BJ (cell line): ENCODE measurements at regions not wholly inside any gene's neighbourhood (a gene's known extent, or its start where the extent isn't known, plus 50 kb on each side); places are given as distances from the start of the nearest gene placed in this dataset.

Experiments used
- CTCF ChIA-PET: fragments of 350-600 bp; formaldehyde crosslinking; extraction: SDS; loops from one replicate; lab custom pipeline; 2021; ENCODE audit warnings: antibody characterized with exemption, inconsistent platforms; lab: Yijun Ruan, JAX
- POLR2A ChIA-PET: fragments of 300-600 bp; sonication (Branson Sonifier 250); formaldehyde crosslinking; extraction: SDS; loops from one replicate; lab custom pipeline; 2021; ENCODE audit warnings: antibody characterized with exemption; lab: Charles Lee
- DNase-seq: peaks from one replicate; pipeline ENCODE4 v3.0.0-alpha.2; 2011; ENCODE audit warnings: low read depth
- H3K27me3 ChIP-seq: 2 replicates; pipeline ENCODE4 v1.6.0; 2011; ENCODE audit warnings: low read length; ENCODE audit not compliant: control insufficient read depth, insufficient read depth
- H3K36me3 ChIP-seq: 2 replicates; pipeline ENCODE4 v1.5.1; 2011; ENCODE audit warnings: low read length; ENCODE audit not compliant: control insufficient read depth, insufficient read depth
- H3K4me3 ChIP-seq: 2 replicates; pipeline ENCODE4 v1.5.1; 2011; ENCODE audit warnings: low read depth, mild to moderate bottlenecking, control low read depth, low read length
- TF ChIP-seq, protein P1 (sequence below): IDR thresholded peaks from 2 replicates; pipeline ENCODE4 v1.5.1; 2011; ENCODE audit warnings: low read depth, mild to moderate bottlenecking, control low read depth, inconsistent platforms, low read length, moderate library complexity; ENCODE audit not compliant: insufficient read depth

DNA sequence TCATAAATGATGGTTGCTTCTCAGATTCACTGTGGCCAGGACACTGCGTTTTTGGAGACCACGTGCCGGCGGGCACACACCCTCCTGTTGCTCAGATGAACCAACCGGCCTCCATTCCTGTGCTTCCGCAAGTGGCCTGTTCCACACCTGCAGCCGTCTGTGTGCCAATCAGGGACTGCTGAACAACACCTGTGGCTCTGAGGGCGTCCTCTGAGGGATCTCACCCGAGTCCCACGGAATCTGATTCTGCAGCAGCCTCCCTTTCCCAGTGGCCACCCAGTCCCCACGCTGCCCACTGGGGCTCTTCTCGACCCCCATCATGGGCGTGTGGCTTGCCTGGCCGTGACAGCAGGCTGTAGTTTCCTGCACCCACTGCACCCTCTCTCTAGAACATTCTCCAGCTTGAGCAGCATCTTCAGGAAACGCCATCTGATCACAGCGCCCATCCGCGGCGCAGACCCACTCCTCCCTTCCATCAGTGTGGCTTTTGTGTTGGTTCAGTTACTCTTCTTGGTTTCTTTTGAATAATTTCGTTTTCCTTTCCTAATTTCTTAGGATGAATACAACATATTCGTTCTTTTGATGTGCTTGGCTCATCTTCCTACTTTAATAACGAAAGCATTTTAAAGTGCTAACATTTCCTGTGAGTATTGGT lies 65.1 kb upstream of the SLC22A11 start:
- Histone ChIP-seq H3K36me3 (no peaks in the 10 kb centered on the region), H3K27me3 (peaks cover 8% of the 10 kb centered on the region), H3K4me3 (no peak overlapping the region)
- DNase-seq, result no peak
- POLR2A ChIA-PET, result no interaction called here
- TF ChIP-seq, protein P1, sequence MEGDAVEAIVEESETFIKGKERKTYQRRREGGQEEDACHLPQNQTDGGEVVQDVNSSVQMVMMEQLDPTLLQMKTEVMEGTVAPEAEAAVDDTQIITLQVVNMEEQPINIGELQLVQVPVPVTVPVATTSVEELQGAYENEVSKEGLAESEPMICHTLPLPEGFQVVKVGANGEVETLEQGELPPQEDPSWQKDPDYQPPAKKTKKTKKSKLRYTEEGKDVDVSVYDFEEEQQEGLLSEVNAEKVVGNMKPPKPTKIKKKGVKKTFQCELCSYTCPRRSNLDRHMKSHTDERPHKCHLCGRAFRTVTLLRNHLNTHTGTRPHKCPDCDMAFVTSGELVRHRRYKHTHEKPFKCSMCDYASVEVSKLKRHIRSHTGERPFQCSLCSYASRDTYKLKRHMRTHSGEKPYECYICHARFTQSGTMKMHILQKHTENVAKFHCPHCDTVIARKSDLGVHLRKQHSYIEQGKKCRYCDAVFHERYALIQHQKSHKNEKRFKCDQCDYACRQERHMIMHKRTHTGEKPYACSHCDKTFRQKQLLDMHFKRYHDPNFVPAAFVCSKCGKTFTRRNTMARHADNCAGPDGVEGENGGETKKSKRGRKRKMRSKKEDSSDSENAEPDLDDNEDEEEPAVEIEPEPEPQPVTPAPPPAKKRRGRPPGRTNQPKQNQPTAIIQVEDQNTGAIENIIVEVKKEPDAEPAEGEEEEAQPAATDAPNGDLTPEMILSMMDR, result no peak
- CTCF ChIA-PET, result interaction anchor here (0.9 to 2.0 kb wide), 8 partner anchors 16 to 169 kb away, joined by 3 to 10 read pairs (median 3); no protein-coding TSS in a partner anchor

DNA sequence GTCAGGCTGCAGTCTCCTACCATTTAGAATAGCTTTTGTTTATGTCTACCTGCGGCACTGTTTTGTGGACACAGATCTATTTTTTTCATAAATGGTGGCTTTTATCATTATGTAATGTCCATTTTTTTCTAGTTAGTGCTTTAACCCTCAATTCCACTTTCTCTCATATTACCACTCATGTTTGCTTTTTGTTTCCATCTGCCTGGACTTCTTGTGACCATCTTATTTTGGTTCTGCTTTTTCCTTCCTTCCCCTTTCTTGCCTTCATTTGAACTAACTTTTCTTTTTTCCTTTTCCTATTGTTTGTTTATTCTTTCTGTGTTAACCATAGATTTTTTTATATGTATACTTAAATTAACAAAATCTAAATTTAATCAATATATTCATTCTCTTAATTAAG lies 63.2 kb upstream of the SLC22A11 start:
- no peak for DNase-seq
- Histone ChIP-seq H3K4me3 (no peak overlapping the region), H3K36me3 (no peaks in the 10 kb centered on the region), H3K27me3 (peaks cover 7% of the 10 kb centered on the region)
- CTCF ChIA-PET, result interaction anchor here (1.7 kb wide), 2 partner anchors 11 to 43 kb away, joined by 3 to 7 read pairs; no protein-coding TSS in a partner anchor
- POLR2A ChIA-PET, result no interaction called here
- TF ChIP-seq, protein P1, result no peak

DNA sequence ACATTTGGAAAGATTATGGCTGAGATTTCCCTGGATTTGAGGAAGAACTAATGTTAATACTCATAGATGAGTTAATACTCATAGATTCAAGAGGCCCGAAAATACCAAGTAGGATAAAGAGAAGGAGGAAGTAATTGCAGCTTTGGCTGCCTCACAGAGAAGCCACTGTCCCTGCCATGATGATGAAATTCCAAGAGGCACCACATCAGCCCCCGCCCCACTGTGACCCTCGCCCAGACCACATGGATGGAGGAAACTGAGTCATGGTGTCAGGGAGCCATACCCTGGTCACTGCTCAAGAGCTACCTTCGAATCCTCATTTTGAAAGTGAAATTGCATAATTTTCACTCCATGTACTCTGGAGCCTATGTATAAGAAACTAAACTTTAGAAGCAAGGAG lies 57.6 kb upstream of the SLC22A11 start:
- DNase-seq, result no peak
- Histone ChIP-seq H3K36me3 (no peaks in the 10 kb centered on the region), H3K27me3 (peaks cover 3% of the 10 kb centered on the region), H3K4me3 (no peak overlapping the region)
- TF ChIP-seq, protein P1, result no peak
- POLR2A ChIA-PET, result no interaction called here
- CTCF ChIA-PET, result no interaction called here

DNA sequence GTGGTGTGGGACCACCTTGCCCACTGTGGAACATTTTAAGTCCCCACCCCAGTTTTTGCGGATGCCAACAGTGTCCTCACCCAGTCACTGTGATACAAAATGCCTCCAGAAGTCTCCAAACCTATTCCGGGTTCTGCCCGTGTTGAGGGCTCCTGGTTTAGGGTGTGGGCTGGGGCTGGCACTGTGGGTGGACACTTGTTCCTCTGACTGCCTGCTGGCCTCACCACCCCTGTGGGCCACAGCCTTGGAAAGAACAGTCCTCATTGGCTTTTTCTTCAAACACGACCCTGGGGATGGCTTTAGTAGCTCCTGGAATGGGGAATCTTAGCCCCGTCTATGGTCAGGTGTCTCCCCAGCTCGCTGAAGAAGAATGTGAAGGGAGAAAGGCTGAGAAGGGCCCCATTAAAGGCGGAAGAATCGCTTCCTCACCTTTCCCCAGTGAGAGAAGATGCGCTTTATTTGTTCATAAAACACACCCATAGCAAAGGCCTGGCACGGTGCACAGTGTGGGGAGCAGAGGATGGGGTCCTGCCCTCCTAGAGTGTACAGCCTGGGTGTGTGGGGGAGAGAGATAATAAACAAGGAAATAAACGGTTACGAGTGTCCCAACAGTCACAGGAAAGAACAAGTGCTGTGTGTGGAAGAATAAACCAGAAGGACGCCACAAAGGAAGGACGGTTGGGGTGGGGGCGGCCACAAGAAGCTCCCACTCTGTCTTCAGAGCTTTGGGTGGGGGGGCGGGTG lies 56.3 kb upstream of the SLC22A11 start:
- ChIA-PET CTCF (interaction anchor here (1.3 kb wide), 1 partner anchor 17 kb away, joined by 3 read pairs; no protein-coding TSS in a partner anchor), POLR2A (no interaction called here)
- TF ChIP-seq, protein P1, result no peak
- Histone ChIP-seq H3K27me3 (peaks cover 3% of the 10 kb centered on the region; the same call in 1 of the 2 replicates), H3K4me3 (no peak overlapping the region), H3K36me3 (no peaks in the 10 kb centered on the region)
- DNase-seq, result no peak
